SK-N-SH treated with all-trans-retinoic acid at 6 μM for 48 hours (cell line): ENCODE measurements at regions not wholly inside any gene's neighbourhood (a gene's known extent, or its start where the extent isn't known, plus 50 kb on each side); places are given as distances from the start of the nearest gene placed in this dataset.
"Not testable (repeated sequence)": the region's sequence is repeated elsewhere in the genome, so short reads cannot be mapped to it uniquely, and the experiment has no call there.

Source experiments
- ATAC-seq: fragments of 200-7000 bp; cut with Tn5 transposase; 3 replicates; pipeline ENCODE4 v1.9.1; 2020; ENCODE audit warnings: mild to moderate bottlenecking, moderate library complexity
- ARNTL ChIP-seq: fragments of 450-650 bp; formaldehyde crosslinking; IDR thresholded peaks from 2 replicates; pipeline ENCODE4 v1.5.0; 2020; ENCODE audit warnings: low read depth, mild to moderate bottlenecking, moderate library complexity, borderline replicate concordance
- BACH2 ChIP-seq: fragments of 250-450 bp; sonication (Bioruptor Pico); IDR thresholded peaks from 2 replicates; pipeline ENCODE4 v1.9.0; 2021; ENCODE audit warnings: mild to moderate bottlenecking, borderline replicate concordance
- CSDC2 ChIP-seq: fragments of 250-450 bp; sonication (Bioruptor Pico); IDR thresholded peaks from 2 replicates; pipeline ENCODE4 v1.5.0; 2020; ENCODE audit warnings: mild to moderate bottlenecking, moderate library complexity
- ESRRG ChIP-seq: fragments of 250-450 bp; sonication (Bioruptor Pico); IDR thresholded peaks from 2 replicates; pipeline ENCODE4 v1.6.1; 2021; ENCODE audit warnings: mild to moderate bottlenecking
- GLIS3 ChIP-seq: fragments of 250-450 bp; sonication (Bioruptor Pico); IDR thresholded peaks from 2 replicates; pipeline ENCODE4 v1.5.0; 2020; ENCODE audit warnings: mild to moderate bottlenecking, moderate library complexity
- ISL1 ChIP-seq: fragments of 250-450 bp; sonication (Bioruptor Pico); IDR thresholded peaks from 2 replicates; pipeline ENCODE4 v2.1.2; 2022; ENCODE audit warnings: mild to moderate bottlenecking, moderate library complexity
- OSR1 ChIP-seq: fragments of 250-450 bp; sonication (Bioruptor Pico); IDR thresholded peaks from 2 replicates; pipeline ENCODE4 v1.8.0; 2022; ENCODE audit warnings: moderate library complexity, mild to moderate bottlenecking, inconsistent platforms
- PPARA ChIP-seq: fragments of 250-450 bp; sonication (Bioruptor Pico); IDR thresholded peaks from 2 replicates; pipeline ENCODE4 v1.5.0; 2020; ENCODE audit warnings: mild to moderate bottlenecking, borderline replicate concordance
- RARB ChIP-seq: fragments of 250-450 bp; sonication (Bioruptor Pico); IDR thresholded peaks from 2 replicates; pipeline ENCODE4 v1.8.0; 2021; ENCODE audit warnings: mild to moderate bottlenecking, moderate library complexity
- SNAI2 ChIP-seq: fragments of 250-450 bp; sonication (Bioruptor Pico); IDR thresholded peaks from 2 replicates; pipeline ENCODE4 v1.5.0; 2020; ENCODE audit warnings: mild to moderate bottlenecking, moderate library complexity
- TCF4 ChIP-seq: fragments of 250-450 bp; sonication (Bioruptor Pico); IDR thresholded peaks from 2 replicates; pipeline ENCODE4 v1.8.0; 2021; ENCODE audit warnings: mild to moderate bottlenecking, moderate library complexity, borderline replicate concordance
- TOX ChIP-seq: fragments of 250-450 bp; sonication (Bioruptor Pico); IDR thresholded peaks from 2 replicates; pipeline ENCODE4 v1.8.0; 2021; ENCODE audit warnings: mild to moderate bottlenecking, moderate library complexity, borderline replicate concordance
- ZFP30 ChIP-seq: fragments of 450-650 bp; formaldehyde crosslinking; IDR thresholded peaks from 2 replicates; pipeline ENCODE4 v1.5.0; 2022; ENCODE audit warnings: mild to moderate bottlenecking, moderate library complexity
- ZNF565 ChIP-seq: fragments of 450-650 bp; formaldehyde crosslinking; conservative IDR thresholded peaks from 2 replicates; pipeline ENCODE4 v1.5.0; 2020; ENCODE audit warnings: low read depth, mild to moderate bottlenecking, moderate library complexity
- ZNF70 ChIP-seq: fragments of 450-650 bp; formaldehyde crosslinking; IDR thresholded peaks from 2 replicates; pipeline ENCODE4 v1.5.0; 2020; ENCODE audit warnings: mild to moderate bottlenecking, moderate library complexity
- ZNF8 ChIP-seq: fragments of 450-650 bp; formaldehyde crosslinking; IDR thresholded peaks from 2 replicates; pipeline ENCODE4 v1.5.0; 2020; ENCODE audit warnings: mild to moderate bottlenecking, moderate library complexity
- TF ChIP-seq, protein P1 (sequence below): fragments of 250-450 bp; sonication (Bioruptor Pico); IDR thresholded peaks from 2 replicates; pipeline ENCODE4 v1.8.0; 2021; ENCODE audit warnings: low read depth, mild to moderate bottlenecking, moderate library complexity, borderline replicate concordance
- TF ChIP-seq, protein P2 (sequence below): fragments of 250-450 bp; sonication (Bioruptor Pico); IDR thresholded peaks from 2 replicates; pipeline ENCODE4 v1.5.1; 2021; ENCODE audit warnings: mild to moderate bottlenecking, moderate library complexity
- TF ChIP-seq, protein P3 (sequence below): fragments of 250-450 bp; sonication (Bioruptor Pico); IDR thresholded peaks from 2 replicates; pipeline ENCODE4 v1.5.0; 2020; ENCODE audit warnings: mild to moderate bottlenecking, moderate library complexity
- TF ChIP-seq, protein P4 (sequence below): fragments of 250-450 bp; sonication (Bioruptor Pico); IDR thresholded peaks from 2 replicates; pipeline ENCODE4 v1.8.0; 2020; ENCODE audit warnings: mild to moderate bottlenecking, moderate library complexity, borderline replicate concordance

DNA sequence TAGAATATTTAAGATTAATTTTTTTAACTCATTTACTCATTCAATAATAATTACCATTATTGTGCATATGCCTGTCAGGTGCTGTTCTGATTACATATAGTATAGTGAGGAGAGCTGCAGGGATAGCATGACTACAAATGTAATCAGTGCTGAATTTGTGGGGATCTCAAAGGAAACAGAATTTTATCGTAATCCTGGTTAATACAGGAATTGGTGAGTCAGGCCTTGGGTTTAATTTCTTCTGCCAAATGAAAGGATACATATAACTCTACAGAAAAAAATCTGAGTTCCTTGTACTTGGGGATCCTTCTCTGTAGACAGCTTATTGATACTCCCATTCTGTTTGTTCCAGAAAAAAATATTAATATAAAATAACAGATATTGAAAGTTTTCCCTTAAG lies 297.2 kb downstream of the GJA1 start:
- TF ChIP-seq ZNF8 (CRISPR knock-in tag) (no peak), ESRRG (CRISPR knock-in tag) (no peak), CSDC2 (CRISPR knock-in tag) (no peak), ZFP30 (CRISPR knock-in tag) (no peak), ZNF70 (CRISPR knock-in tag) (no peak)
- TF ChIP-seq, protein P1, sequence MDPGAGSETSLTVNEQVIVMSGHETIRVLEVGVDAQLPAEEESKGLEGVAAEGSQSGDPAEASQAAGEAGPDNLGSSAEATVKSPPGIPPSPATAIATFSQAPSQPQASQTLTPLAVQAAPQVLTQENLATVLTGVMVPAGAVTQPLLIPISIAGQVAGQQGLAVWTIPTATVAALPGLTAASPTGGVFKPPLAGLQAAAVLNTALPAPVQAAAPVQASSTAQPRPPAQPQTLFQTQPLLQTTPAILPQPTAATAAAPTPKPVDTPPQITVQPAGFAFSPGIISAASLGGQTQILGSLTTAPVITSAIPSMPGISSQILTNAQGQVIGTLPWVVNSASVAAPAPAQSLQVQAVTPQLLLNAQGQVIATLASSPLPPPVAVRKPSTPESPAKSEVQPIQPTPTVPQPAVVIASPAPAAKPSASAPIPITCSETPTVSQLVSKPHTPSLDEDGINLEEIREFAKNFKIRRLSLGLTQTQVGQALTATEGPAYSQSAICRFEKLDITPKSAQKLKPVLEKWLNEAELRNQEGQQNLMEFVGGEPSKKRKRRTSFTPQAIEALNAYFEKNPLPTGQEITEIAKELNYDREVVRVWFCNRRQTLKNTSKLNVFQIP (CRISPR knock-in tag) = no peak
- no peak for ATAC-seq

DNA sequence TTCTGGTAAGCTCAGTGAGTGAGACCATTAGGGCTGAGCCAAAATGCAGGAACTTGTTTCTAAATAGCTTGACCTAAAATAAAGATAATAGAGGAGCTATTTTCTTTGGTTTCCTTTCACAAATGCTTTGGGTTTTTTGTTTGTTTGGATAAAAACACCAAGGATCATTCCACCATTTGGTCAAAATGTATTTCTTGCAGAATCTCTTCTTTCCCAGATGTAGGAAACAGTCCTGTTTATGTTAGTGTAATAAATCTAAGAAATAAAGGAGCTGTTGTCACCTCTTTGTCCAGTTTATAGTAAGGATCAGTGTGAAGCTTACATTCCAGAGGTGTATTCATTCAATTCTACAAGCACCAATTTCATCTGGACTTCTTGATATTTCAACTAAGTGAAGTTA lies 297.8 kb downstream of the GJA1 start:
- no peak for ATAC-seq
- TF ChIP-seq CSDC2 (CRISPR knock-in tag) = no peak
- no peak for TF ChIP-seq ARNTL
- TF ChIP-seq, all 23 proteins: peak for 0

DNA sequence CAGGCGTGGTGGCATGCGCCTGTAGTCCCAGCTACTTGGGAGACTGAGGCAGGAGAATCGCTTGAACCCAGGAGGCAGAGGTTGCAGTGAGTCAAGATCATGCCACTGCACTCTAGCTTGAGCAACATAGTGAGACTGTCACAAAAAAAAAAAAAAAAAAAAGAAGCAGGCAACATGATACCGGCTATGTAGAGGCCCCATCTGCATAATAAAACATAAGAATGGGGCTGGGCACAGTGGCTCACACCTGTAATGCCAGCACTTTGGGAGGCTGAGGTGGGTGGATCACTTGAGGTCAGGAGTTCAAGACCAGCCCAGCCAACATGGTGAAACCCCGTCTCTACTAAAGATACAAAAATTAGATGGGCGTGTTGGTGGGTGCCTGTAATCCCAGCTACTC lies 304.7 kb downstream of the GJA1 start:
- ATAC-seq = not testable (repeated sequence)

DNA sequence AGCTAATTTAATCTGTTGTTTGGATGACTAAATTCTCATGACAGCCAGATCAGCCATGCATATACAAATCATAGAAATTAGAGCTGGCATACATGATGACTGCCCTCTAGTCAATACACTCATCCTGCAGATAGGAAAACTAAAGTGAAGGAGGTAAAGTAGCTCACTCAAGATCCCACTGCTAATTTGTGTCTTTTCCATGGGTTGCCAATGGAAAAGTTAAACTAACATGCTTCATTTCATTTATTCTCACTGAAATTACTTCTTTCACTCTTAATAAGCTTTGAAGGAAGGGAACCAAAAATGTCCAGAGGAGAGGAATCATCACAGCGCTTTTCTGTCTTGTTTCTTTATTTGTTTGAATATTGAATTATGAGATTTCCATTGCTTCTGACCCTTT lies 308.2 kb downstream of the GJA1 start:
- ATAC-seq = no peak
- TF ChIP-seq TCF4 (CRISPR knock-in tag) (no peak), TOX (CRISPR knock-in tag) (no peak), ZNF565 (no peak), ZFP30 (CRISPR knock-in tag) (no peak), BACH2 (CRISPR knock-in tag) (no peak), ZNF8 (CRISPR knock-in tag) (no peak), PPARA (CRISPR knock-in tag) (no peak), ESRRG (CRISPR knock-in tag) (no peak), CSDC2 (CRISPR knock-in tag) (no peak), SNAI2 (CRISPR knock-in tag) (no peak), ZNF70 (CRISPR knock-in tag) (no peak), ISL1 (CRISPR knock-in tag) (no peak), RARB (CRISPR knock-in tag) (no peak), OSR1 (no peak), ARNTL (no peak), GLIS3 (no peak)
- TF ChIP-seq, protein P2, sequence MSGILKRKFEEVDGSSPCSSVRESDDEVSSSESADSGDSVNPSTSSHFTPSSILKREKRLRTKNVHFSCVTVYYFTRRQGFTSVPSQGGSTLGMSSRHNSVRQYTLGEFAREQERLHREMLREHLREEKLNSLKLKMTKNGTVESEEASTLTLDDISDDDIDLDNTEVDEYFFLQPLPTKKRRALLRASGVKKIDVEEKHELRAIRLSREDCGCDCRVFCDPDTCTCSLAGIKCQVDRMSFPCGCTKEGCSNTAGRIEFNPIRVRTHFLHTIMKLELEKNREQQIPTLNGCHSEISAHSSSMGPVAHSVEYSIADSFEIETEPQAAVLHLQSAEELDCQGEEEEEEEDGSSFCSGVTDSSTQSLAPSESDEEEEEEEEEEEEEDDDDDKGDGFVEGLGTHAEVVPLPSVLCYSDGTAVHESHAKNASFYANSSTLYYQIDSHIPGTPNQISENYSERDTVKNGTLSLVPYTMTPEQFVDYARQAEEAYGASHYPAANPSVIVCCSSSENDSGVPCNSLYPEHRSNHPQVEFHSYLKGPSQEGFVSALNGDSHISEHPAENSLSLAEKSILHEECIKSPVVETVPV (CRISPR knock-in tag) = no peak
- TF ChIP-seq, protein P1 (CRISPR knock-in tag) = no peak
- TF ChIP-seq, protein P3, sequence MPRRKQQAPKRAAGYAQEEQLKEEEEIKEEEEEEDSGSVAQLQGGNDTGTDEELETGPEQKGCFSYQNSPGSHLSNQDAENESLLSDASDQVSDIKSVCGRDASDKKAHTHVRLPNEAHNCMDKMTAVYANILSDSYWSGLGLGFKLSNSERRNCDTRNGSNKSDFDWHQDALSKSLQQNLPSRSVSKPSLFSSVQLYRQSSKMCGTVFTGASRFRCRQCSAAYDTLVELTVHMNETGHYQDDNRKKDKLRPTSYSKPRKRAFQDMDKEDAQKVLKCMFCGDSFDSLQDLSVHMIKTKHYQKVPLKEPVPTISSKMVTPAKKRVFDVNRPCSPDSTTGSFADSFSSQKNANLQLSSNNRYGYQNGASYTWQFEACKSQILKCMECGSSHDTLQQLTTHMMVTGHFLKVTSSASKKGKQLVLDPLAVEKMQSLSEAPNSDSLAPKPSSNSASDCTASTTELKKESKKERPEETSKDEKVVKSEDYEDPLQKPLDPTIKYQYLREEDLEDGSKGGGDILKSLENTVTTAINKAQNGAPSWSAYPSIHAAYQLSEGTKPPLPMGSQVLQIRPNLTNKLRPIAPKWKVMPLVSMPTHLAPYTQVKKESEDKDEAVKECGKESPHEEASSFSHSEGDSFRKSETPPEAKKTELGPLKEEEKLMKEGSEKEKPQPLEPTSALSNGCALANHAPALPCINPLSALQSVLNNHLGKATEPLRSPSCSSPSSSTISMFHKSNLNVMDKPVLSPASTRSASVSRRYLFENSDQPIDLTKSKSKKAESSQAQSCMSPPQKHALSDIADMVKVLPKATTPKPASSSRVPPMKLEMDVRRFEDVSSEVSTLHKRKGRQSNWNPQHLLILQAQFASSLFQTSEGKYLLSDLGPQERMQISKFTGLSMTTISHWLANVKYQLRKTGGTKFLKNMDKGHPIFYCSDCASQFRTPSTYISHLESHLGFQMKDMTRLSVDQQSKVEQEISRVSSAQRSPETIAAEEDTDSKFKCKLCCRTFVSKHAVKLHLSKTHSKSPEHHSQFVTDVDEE (CRISPR knock-in tag) = no peak
- TF ChIP-seq, protein P4, sequence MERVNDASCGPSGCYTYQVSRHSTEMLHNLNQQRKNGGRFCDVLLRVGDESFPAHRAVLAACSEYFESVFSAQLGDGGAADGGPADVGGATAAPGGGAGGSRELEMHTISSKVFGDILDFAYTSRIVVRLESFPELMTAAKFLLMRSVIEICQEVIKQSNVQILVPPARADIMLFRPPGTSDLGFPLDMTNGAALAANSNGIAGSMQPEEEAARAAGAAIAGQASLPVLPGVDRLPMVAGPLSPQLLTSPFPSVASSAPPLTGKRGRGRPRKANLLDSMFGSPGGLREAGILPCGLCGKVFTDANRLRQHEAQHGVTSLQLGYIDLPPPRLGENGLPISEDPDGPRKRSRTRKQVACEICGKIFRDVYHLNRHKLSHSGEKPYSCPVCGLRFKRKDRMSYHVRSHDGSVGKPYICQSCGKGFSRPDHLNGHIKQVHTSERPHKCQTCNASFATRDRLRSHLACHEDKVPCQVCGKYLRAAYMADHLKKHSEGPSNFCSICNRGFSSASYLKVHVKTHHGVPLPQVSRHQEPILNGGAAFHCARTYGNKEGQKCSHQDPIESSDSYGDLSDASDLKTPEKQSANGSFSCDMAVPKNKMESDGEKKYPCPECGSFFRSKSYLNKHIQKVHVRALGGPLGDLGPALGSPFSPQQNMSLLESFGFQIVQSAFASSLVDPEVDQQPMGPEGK (CRISPR knock-in tag) = no peak
- TF ChIP-seq, all 23 proteins: peak for 0
